ENCODE measurements at regions not wholly inside any gene's neighbourhood (a gene's known extent, or its start where the extent isn't known, plus 50 kb on each side); places are given as distances from the start of the nearest gene placed in this dataset.

DNA sequence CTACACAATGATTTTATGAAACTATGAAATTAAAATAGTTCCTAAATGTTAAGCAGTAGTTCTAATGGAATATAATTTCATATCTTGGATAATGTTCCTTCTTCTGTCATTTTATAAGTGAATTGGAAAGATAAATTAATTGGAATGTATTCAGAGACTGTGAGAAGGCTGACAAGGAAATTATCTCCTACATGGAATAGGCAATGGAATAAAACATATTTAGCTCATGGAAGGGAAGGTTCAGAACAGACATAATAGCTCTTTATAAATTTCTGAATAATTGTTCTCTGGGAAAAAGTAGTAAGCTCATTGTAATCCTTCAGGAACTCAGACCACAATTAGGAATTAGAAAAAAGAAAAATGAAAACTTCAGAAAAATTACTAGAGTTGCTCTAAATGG lies 1172.3 kb upstream of the SORCS1 start:
- TF ChIP-seq, protein P1, sequence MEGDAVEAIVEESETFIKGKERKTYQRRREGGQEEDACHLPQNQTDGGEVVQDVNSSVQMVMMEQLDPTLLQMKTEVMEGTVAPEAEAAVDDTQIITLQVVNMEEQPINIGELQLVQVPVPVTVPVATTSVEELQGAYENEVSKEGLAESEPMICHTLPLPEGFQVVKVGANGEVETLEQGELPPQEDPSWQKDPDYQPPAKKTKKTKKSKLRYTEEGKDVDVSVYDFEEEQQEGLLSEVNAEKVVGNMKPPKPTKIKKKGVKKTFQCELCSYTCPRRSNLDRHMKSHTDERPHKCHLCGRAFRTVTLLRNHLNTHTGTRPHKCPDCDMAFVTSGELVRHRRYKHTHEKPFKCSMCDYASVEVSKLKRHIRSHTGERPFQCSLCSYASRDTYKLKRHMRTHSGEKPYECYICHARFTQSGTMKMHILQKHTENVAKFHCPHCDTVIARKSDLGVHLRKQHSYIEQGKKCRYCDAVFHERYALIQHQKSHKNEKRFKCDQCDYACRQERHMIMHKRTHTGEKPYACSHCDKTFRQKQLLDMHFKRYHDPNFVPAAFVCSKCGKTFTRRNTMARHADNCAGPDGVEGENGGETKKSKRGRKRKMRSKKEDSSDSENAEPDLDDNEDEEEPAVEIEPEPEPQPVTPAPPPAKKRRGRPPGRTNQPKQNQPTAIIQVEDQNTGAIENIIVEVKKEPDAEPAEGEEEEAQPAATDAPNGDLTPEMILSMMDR (conservative IDR thresholded peaks at IDR 0.05; ENCODE audit: low read length): no peak
- no peak for TF ChIP-seq EZH2phosphoT487 (IDR thresholded peaks at IDR 0.05; ENCODE audit: borderline replicate concordance)

Data from Loucy (cell line).